Tibial artery (tissue), 4 donors: ENCODE measurements at regions not wholly inside any gene's neighbourhood (a gene's known extent, or its start where the extent isn't known, plus 50 kb on each side); places are given as distances from the start of the nearest gene placed in this dataset.

Experiments used
- DNase-seq, 2 donors: peaks; one replicate each; pipeline ENCODE4 v3.0.0-alpha.2; 2019
- H3K27ac ChIP-seq, 2 donors: fragments of 200-600 bp; sonication (generic) in 1 of 2; 1 replicate in 1 of 2; 2 replicates in 1 of 2; pipeline ENCODE4 v1.5.1; 2018 to 2019; ENCODE audit warnings: mild to moderate bottlenecking in 1 of 2
- H3K27me3 ChIP-seq, 2 donors: fragments of 200-600 bp; sonication (generic) in 1 of 2; one replicate each; pipeline versions ENCODE4 v1.5.1 to v1.6.0; 2016 to 2019
- H3K36me3 ChIP-seq, 3 donors: fragments of 200-600 bp; sonication (generic) in 2 of 3; one replicate each; pipeline ENCODE4 v1.5.1; 2016 to 2019; ENCODE audit warnings: mild to moderate bottlenecking in 2 of 3
- H3K4me1 ChIP-seq, 4 donors: fragments of 200-600 bp; sonication (generic) in 2 of 4; 1 replicate in 3 of 4; 2 replicates in 1 of 4; pipeline ENCODE4 v1.5.1; 2016 to 2019
- H3K4me3 ChIP-seq, 2 donors: fragments of 200-600 bp; sonication (generic) in 1 of 2; 1 replicate in 1 of 2; 2 replicates in 1 of 2; pipeline ENCODE4 v1.5.1; 2018 to 2019; ENCODE audit warnings: mild to moderate bottlenecking in 2 of 2
- H3K9me3 ChIP-seq, 3 donors: fragments of 200-600 bp; sonication (generic) in 1 of 3; one replicate each; pipeline ENCODE4 v1.5.1; 2016 to 2019
- CTCF ChIP-seq, 2 experiments: fragments of 200-600 bp in 1 of 2; fragments of 450-650 bp in 1 of 2; IDR thresholded peaks; one replicate each; pipeline ENCODE4 v1.5.1; 2017 to 2019; ENCODE audit warnings: antibody characterized with exemption in 2 of 2, mild to moderate bottlenecking in 1 of 2, moderate library complexity in 1 of 2
- intact Hi-C: fragments of 100-400 bp; cut with DNase I; formaldehyde crosslinking; loops from one replicate; pipeline ENCODE4 v1.15.0; 2023; ENCODE audit warnings: low total_unique reads

- no peak for DNase-seq
- Histone ChIP-seq H3K27me3 (no peaks in the 10 kb centered on the region), H3K4me1 (no peaks in the 10 kb centered on the region), H3K27ac (no peak overlapping the region), H3K36me3 (no peaks in the 10 kb centered on the region), H3K4me3 (no peak overlapping the region), H3K9me3 (no peaks in the 10 kb centered on the region)
- TF ChIP-seq CTCF (IDR thresholded peaks at IDR 0.05): no peak
- intact Hi-C loops: no loop called here
These were observed 332.4 kb upstream of the PRDM1 start for GRCh38 chr6:105753620-105754211.

GRCh38 chr6:105753207-105753606, 332.9 kb upstream of the PRDM1 start:
- TF ChIP-seq CTCF (IDR thresholded peaks at IDR 0.05): no peak

GRCh38 chr6:105750089-105750488, 336.0 kb upstream of the PRDM1 start:
- no peaks in the 10 kb centered on the region for H3K27me3 ChIP-seq
- no peak for TF ChIP-seq CTCF (IDR thresholded peaks at IDR 0.05)
- H3K4me1 ChIP-seq: no peaks in the 10 kb centered on the region
- H3K27ac ChIP-seq: no peak overlapping the region
- intact Hi-C loops: no loop called here
- no peak overlapping the region for H3K4me3 ChIP-seq
- no peaks in the 10 kb centered on the region for H3K9me3 ChIP-seq
- H3K36me3 ChIP-seq: no peaks in the 10 kb centered on the region
- no peak for DNase-seq

More at GRCh38 chr6:105753207-105753606, 332.9 kb upstream of the PRDM1 start:
- H3K4me3 ChIP-seq: no peak overlapping the region
- no peak overlapping the region for H3K27ac ChIP-seq
- no peaks in the 10 kb centered on the region for H3K4me1 ChIP-seq
- no peak for DNase-seq
- H3K27me3 ChIP-seq: no peaks in the 10 kb centered on the region
- H3K36me3 ChIP-seq: no peaks in the 10 kb centered on the region
- H3K9me3 ChIP-seq: no peaks in the 10 kb centered on the region
- intact Hi-C loops: no loop called here

GRCh38 chr6:105748737-105749161, 337.4 kb upstream of the PRDM1 start:
- H3K27ac ChIP-seq: no peak overlapping the region
- H3K36me3 ChIP-seq: no peaks in the 10 kb centered on the region

GRCh38 chr6:105747823-105748405, 338.2 kb upstream of the PRDM1 start:
- Histone ChIP-seq H3K36me3 (no peaks in the 10 kb centered on the region), H3K9me3 (no peaks in the 10 kb centered on the region), H3K4me3 (no peak overlapping the region), H3K27me3 (no peaks in the 10 kb centered on the region), H3K27ac (no peak overlapping the region), H3K4me1 (no peaks in the 10 kb centered on the region)
- no peak for TF ChIP-seq CTCF (IDR thresholded peaks at IDR 0.05)
- intact Hi-C loops: no loop called here
- no peak for DNase-seq

More at GRCh38 chr6:105748737-105749161, 337.4 kb upstream of the PRDM1 start:
- Histone ChIP-seq H3K4me1 (no peaks in the 10 kb centered on the region), H3K9me3 (no peaks in the 10 kb centered on the region), H3K27me3 (no peaks in the 10 kb centered on the region), H3K4me3 (no peak overlapping the region)
- DNase-seq: no peak
- intact Hi-C loops: no loop called here
- no peak for TF ChIP-seq CTCF (IDR thresholded peaks at IDR 0.05)
